Natural killer cell (primary cell): ENCODE measurements at regions not wholly inside any gene's neighbourhood (a gene's known extent, or its start where the extent isn't known, plus 50 kb on each side); places are given as distances from the start of the nearest gene placed in this dataset.

Source experiments
- ATAC-seq, 3 donors: fragments of 150-1000 bp in 2 of 3; fragments of 200-7000 bp in 1 of 3; cut with Tn5 transposase; 1 replicate in 1 of 3; 2 replicates in 2 of 3; pipeline ENCODE4 v1.10.0; 2021; ENCODE audit warnings: mild to moderate bottlenecking in 2 of 3, moderate library complexity in 2 of 3
- DNase-seq, 2 donors: peaks; one replicate each; pipeline versions ENCODE4 v3.0.0 to v3.0.0-alpha.2; 2013 to 2021; ENCODE audit warnings: mixed read lengths in 1 of 2
- H3K27ac ChIP-seq: one replicate; pipeline ENCODE4 v1.5.1; 2013; ENCODE audit warnings: mild to moderate bottlenecking, low read length
- H3K27me3 ChIP-seq: one replicate; pipeline ENCODE4 v1.6.1; 2013; ENCODE audit warnings: low read length; ENCODE audit not compliant: control insufficient read depth, insufficient read depth
- H3K36me3 ChIP-seq: one replicate; pipeline ENCODE4 v1.6.1; 2013; ENCODE audit warnings: low read length; ENCODE audit not compliant: control insufficient read depth, insufficient read depth
- H3K4me1 ChIP-seq: one replicate; pipeline ENCODE4 v1.6.1; 2013; ENCODE audit warnings: low read length; ENCODE audit not compliant: control insufficient read depth, insufficient read depth
- H3K4me3 ChIP-seq: one replicate; pipeline ENCODE4 v1.5.1; 2013; ENCODE audit warnings: low read length
- H3K9me3 ChIP-seq: one replicate; pipeline ENCODE4 v1.6.1; 2013; ENCODE audit warnings: low read length; ENCODE audit not compliant: control insufficient read depth, insufficient read depth
- H3K27ac Mint-ChIP-seq, 2 donors: one replicate each; pipeline ENCODE4 v1.8.0; 2022; ENCODE audit warnings: mild to moderate bottlenecking in 2 of 2, mixed read lengths in 2 of 2, moderate library complexity in 1 of 2
- H3K27me3 Mint-ChIP-seq, 2 donors: one replicate each; pipeline ENCODE4 v1.8.0; 2022; ENCODE audit warnings: low read depth in 2 of 2, mixed read lengths in 2 of 2
- H3K36me3 Mint-ChIP-seq: one replicate; pipeline ENCODE4 v1.8.0; 2022; ENCODE audit warnings: mixed read lengths
- H3K4me1 Mint-ChIP-seq, 2 donors: one replicate each; pipeline ENCODE4 v1.8.0; 2022; ENCODE audit warnings: mixed read lengths in 2 of 2
- H3K4me3 Mint-ChIP-seq: one replicate; pipeline ENCODE4 v1.8.0; 2022; ENCODE audit warnings: mild to moderate bottlenecking, moderate library complexity, mixed read lengths
- H3K9me3 Mint-ChIP-seq, 2 donors: one replicate each; pipeline ENCODE4 v1.8.0; 2022; ENCODE audit warnings: mixed read lengths in 2 of 2
- WGBS: methylation state at CpG from one replicate; pipeline ENCODE4 v1.1.7; 2013; ENCODE audit warnings: missing lambda C conversion rate; ENCODE audit not compliant: insufficient coverage; 5-methylcytosine and 5-hydroxymethylcytosine counted together
- intact Hi-C: fragments of 100-400 bp; cut with micrococcal nuclease; formaldehyde crosslinking; loops from one replicate; pipeline ENCODE4 v1.14.2; 2022
- TF ChIP-seq, protein P1 (sequence below): fragments of 200-600 bp; IDR thresholded peaks from one replicate; pipeline ENCODE4 v1.8.0; 2022; ENCODE audit warnings: antibody characterized with exemption

DNA sequence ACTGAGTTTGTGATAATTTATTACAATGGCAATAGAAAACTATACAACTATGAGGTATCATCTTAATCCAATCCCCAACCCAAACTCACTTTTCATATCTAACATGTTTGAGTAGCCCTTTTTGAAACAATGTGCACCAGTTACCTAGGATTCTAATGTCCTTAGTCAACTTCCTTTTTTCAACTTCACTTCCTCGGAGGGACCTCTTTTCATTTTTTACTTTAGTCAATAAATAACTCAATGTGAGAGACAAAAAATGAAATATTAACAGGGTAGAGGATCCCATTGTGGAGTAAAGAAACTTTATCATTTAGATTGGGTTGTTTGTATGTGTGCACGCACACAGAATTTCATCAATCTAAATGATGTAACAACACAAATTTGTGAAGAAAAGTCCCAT, 193.6 kb upstream of the LRRC3B start:
- Histone ChIP-seq H3K36me3 (no peaks in the 10 kb centered on the region), H3K27me3 (no peaks in the 10 kb centered on the region), H3K27ac (no peak overlapping the region), H3K4me1 (no peaks in the 10 kb centered on the region), H3K4me3 (no peak overlapping the region), H3K9me3 (no peaks in the 10 kb centered on the region)
- DNase-seq (no peak), ATAC-seq (no peak)
- no peak overlapping the region for H3K27ac Mint-ChIP-seq
- TF ChIP-seq, protein P1, sequence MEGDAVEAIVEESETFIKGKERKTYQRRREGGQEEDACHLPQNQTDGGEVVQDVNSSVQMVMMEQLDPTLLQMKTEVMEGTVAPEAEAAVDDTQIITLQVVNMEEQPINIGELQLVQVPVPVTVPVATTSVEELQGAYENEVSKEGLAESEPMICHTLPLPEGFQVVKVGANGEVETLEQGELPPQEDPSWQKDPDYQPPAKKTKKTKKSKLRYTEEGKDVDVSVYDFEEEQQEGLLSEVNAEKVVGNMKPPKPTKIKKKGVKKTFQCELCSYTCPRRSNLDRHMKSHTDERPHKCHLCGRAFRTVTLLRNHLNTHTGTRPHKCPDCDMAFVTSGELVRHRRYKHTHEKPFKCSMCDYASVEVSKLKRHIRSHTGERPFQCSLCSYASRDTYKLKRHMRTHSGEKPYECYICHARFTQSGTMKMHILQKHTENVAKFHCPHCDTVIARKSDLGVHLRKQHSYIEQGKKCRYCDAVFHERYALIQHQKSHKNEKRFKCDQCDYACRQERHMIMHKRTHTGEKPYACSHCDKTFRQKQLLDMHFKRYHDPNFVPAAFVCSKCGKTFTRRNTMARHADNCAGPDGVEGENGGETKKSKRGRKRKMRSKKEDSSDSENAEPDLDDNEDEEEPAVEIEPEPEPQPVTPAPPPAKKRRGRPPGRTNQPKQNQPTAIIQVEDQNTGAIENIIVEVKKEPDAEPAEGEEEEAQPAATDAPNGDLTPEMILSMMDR, result no peak
- H3K9me3 Mint-ChIP-seq, result peaks cover 10% of the 10 kb centered on the region in 2 donors
- H3K27me3 Mint-ChIP-seq, result no peaks in the 10 kb centered on the region
- H3K36me3 Mint-ChIP-seq, result no peaks in the 10 kb centered on the region
- no peaks in the 10 kb centered on the region for H3K4me1 Mint-ChIP-seq
- intact Hi-C loops, result no loop called here
- WGBS, result no CpG with 5 or more reads among the region's 2 CpGs
- H3K4me3 Mint-ChIP-seq, result no peak overlapping the region

DNA sequence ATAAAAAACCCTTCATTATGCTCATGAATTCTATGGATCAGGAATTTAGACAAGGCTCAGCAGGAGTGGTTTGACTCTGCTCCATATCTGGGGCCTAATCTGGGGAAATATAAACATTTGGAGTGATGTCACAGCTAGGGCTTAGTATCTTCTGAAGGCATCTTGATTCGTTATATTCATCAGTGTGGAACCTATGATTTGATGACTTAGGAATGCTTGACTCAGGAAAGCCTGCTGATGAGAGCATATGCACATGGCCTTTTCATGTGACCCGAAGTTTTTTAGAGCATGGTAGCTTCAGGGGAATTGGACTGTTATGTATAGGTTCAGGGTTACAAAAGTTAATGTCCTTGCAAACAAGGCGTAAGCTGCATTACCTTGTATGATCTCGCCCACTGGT, 184.9 kb upstream of the LRRC3B start:
- Histone ChIP-seq H3K36me3 (no peaks in the 10 kb centered on the region), H3K4me3 (no peak overlapping the region), H3K27ac (no peak overlapping the region), H3K9me3 (no peaks in the 10 kb centered on the region), H3K4me1 (no peaks in the 10 kb centered on the region), H3K27me3 (no peaks in the 10 kb centered on the region)
- no peaks in the 10 kb centered on the region for H3K4me1 Mint-ChIP-seq
- intact Hi-C loops, result no loop called here
- H3K27me3 Mint-ChIP-seq, result no peaks in the 10 kb centered on the region
- no peak for ATAC-seq
- DNase-seq, result no peak
- no peak overlapping the region for H3K4me3 Mint-ChIP-seq
- H3K27ac Mint-ChIP-seq, result no peak overlapping the region
- no peaks in the 10 kb centered on the region for H3K36me3 Mint-ChIP-seq
- TF ChIP-seq, protein P1, result no peak
- WGBS, result 90% methylated on average over 4 of the region's 4 CpGs
- H3K9me3 Mint-ChIP-seq, result peaks cover 12 to 17% of the 10 kb centered on the region in 2 donors

DNA sequence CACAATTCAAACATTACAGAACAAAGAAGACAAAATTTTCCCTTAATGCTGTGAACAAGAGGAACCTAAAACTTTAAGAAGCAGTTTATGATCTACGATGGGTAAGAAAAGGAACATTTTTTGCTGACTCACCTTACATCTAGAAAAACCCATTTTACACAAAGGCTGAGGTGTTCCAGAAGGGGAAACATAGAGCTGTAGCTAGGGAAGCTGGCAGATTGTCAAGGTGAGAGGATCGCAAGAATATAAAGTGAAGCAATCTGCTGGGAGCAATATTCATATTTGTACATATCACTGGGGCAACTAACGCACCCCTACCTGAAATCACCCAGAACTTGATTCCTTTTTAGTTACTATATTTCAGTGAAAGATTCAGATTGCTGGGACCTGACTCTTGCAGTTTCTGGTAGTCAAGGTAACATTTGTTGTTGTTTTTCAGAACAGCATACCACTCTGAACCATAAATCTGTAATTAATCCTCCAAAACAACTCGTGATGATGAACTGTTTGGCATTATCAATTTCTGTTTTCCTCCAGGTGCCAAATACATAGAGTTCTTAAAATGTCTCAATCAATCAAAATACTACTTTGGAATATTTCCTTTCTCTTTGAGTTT, 184.1 kb upstream of the LRRC3B start:
- 45% methylated on average over 3 of the region's 4 CpGs for WGBS
- H3K36me3 Mint-ChIP-seq, result no peaks in the 10 kb centered on the region
- no peaks in the 10 kb centered on the region for H3K27me3 Mint-ChIP-seq
- no peaks in the 10 kb centered on the region for H3K9me3 ChIP-seq
- ATAC-seq (no peak), DNase-seq (no peak)
- H3K4me3 ChIP-seq, result no peak overlapping the region
- TF ChIP-seq, protein P1, result no peak
- H3K9me3 Mint-ChIP-seq, result peaks cover 12 to 17% of the 10 kb centered on the region in 2 donors
- H3K36me3 ChIP-seq, result no peaks in the 10 kb centered on the region
- H3K27ac Mint-ChIP-seq, result no peak overlapping the region
- H3K27me3 ChIP-seq, result no peaks in the 10 kb centered on the region
- no peaks in the 10 kb centered on the region for H3K4me1 ChIP-seq
- intact Hi-C loops, result no loop called here
- no peaks in the 10 kb centered on the region for H3K4me1 Mint-ChIP-seq
- H3K4me3 Mint-ChIP-seq, result no peak overlapping the region
- no peak overlapping the region for H3K27ac ChIP-seq
